HG03342 (cell line): ENCODE measurements at regions not wholly inside any gene's neighbourhood (a gene's known extent, or its start where the extent isn't known, plus 50 kb on each side); places are given as distances from the start of the nearest gene placed in this dataset.

Experiments used
- ATAC-seq: cut with Tn5 transposase; IDR thresholded peaks from one replicate; pipeline ENCODE4 v1.9.1; 2021; ENCODE audit warnings: mild to moderate bottlenecking, moderate library complexity; ENCODE audit not compliant: unreplicated experiment

GRCh38 chr1:212189352-212189738 lies 95.9 kb upstream of the PPP2R5A start:
- ATAC-seq = no peak

DNA sequence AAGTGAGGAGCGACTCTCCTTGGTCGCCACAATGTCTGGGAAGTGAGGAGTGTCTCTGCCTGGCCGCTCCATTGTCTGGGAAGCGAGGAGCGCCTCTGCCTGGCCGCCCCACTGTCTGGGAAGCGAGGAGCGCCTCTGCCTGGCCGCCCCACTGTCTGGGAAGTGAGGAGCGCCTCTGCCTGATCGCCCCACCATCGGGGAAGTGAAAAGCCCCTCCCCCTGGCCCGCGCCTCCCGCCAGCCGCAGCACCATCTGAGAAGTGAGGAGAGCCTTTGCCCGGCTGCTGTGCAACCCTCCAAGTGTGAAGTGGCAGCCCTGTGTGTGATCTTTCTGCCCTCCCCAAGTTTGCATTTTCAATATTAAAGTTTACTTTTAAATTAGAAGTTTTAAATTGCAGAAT lies 95.0 kb upstream of the PPP2R5A start:
- no peak for ATAC-seq

GRCh38 chr1:212192261-212192998 lies 92.8 kb upstream of the PPP2R5A start:
- ATAC-seq = no peak

DNA sequence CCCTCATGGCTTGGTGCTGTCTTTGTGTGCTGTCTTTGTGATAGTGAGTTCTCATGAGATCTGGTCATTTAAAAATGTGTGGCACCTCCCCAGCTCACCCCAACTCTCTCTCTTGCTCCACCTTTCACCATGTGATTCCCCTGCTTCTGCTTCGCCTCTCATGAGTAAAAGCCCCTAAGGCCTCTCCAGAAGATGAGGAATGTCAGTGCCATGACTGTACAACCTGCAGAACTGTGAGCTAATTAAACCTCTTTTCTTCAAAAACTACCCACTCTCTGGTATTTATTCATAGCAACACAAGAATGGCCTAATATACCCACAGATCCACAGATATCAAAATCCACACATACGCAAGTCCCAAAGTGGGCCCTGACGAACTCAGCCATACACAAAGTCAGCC lies 88.9 kb upstream of the PPP2R5A start:
- no peak for ATAC-seq

- no peak for ATAC-seq
Measured at GRCh38 chr1:212201461-212201860, 83.7 kb upstream of the PPP2R5A start.

DNA sequence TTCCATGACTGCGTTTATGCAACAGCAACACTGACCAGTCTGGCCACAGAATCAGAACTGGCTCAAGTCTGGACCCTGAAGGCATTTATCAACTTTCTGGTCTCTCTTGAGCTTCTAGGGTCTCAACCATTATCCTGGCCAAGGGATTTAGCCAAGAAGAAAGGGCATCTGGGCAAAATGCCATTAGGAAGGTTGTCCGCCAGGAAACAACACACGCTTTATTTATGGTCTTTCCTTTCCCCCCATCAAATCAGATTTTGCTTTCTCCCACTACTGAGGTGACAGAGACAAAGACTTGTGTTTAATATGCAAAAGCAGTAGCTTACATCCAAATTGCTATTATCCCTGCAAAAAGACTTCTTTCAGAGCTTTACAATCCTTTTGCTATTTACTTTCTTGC lies 81.6 kb upstream of the PPP2R5A start:
- ATAC-seq = no peak

DNA sequence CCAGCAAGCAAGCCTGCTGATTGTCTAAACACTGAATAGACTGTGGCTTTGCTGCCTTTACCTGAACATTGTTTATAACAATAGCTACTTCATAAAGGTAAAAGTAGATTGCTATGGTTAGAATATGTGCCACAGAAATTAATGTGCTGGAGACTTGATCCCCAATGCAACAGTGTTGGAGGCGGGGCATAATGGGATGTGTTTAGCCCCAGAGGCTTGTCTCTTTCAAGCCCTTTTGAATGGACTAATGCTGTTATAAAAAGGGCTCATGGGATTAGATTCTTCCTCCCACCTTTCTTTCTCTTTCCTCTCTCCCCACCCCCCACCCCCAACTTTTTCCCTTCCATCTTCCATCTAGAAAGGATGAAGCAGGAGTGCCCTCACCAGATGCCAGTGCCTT lies 80.2 kb upstream of the PPP2R5A start:
- no peak for ATAC-seq

- no peak for ATAC-seq
Measured at GRCh38 chr1:212205843-212206242, 79.4 kb upstream of the PPP2R5A start.

GRCh38 chr1:212207118-212207517 lies 78.1 kb upstream of the PPP2R5A start:
- no peak for ATAC-seq

GRCh38 chr1:212207822-212208520 lies 77.2 kb upstream of the PPP2R5A start:
- ATAC-seq = no peak

- no peak for ATAC-seq
Measured at GRCh38 chr1:212208978-212209644, 76.1 kb upstream of the PPP2R5A start.

DNA sequence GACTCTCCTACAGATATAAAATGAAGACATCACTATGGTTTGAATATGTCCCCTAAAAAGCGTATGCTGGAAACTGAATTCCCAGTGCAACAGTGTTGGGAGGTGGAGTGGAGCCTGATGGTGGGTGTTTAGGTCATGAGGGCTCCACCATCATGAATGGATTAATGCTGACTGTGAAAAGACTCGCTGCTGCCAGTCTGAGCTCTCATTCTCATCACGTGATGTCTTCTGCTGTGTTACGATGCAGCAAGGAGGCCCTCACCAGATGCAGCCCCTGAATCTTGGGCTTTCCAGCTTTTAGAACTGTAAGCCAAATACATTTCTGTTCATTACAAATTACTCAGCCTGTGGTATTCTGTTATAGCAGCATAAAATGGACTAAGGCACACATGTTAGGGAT lies 73.8 kb upstream of the PPP2R5A start:
- ATAC-seq = no peak

DNA sequence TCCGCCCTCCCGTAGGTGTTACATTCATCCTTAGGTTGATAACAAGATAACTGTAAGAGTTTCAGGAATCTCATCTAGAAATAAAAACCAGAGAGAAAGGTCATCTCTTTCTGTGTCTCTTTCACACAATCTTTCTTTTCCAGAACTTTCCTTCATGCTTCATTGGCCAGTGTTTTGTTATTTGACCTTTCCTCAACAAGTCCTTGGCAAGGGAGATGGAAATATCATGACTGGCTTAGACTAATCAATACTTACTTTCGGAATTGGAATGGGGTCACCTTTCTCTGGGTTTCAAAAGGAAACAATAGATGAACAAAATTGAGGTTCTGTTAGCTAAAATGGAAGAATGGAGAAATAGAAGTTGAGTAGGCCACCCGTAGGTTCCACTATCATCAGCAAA lies 72.9 kb upstream of the PPP2R5A start:
- no peak for ATAC-seq

GRCh38 chr1:212212906-212213305 lies 72.3 kb upstream of the PPP2R5A start:
- ATAC-seq = no peak

GRCh38 chr1:212213784-212214183 lies 71.4 kb upstream of the PPP2R5A start:
- ATAC-seq = no peak

DNA sequence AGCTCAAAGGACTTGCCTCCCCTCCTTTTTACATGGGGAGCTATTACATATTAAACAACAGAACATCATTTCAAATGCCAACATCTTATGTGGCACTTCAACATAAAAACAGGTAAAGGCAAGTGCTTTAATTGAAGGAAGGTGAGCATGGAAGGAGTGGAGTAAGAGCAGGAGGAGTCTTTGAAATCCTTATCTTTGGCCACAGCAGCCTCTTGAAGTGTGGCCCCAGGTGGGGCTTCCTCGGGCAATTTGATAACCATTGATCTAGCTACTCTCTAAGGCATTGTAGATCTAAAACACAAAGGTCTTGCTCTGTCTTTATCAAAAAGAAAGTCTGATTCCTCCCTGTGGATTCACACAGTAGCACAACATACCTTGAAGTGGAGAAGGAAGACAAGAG lies 70.9 kb upstream of the PPP2R5A start:
- no peak for ATAC-seq

DNA sequence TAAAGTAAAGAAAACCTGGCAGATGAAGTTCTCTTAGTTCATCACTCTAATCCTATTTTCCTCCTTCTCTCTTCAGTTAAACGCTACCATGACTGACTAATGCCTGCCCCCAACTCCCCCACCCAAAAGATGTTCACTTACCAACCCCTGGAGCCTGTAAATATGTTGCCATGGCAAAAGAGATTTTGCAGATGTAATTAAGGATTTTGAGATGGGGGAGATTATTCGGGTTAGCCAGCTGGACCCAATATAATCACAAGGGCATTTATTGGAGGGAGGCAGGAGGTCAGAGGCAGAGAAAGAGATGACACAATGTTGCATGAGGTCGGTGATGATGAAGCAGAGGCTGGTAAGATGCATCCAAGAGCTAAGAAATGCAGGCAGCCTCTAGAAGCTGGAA lies 69.3 kb upstream of the PPP2R5A start:
- no peak for ATAC-seq

DNA sequence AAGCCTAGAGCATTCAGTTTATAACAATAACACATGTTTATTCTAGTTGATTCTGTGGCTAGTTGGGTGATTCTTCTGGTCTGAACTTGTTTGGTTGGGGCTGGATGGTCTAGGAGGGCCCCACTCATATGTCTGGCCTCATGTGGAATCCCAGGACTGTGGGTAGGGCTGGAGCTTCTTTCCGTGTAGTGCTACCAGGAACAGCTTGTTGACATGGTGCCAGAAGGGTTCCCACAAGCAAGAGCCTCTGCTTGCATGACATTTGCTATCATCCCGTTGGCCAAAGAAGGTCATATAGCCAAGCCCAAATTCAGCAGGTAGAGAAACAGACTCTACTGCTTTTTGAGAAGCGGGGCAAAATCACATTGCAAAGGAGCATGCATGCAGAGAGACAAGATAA lies 67.6 kb upstream of the PPP2R5A start:
- no peak for ATAC-seq

- no peak for ATAC-seq
Measured at GRCh38 chr1:212218065-212218464, 67.1 kb upstream of the PPP2R5A start.

DNA sequence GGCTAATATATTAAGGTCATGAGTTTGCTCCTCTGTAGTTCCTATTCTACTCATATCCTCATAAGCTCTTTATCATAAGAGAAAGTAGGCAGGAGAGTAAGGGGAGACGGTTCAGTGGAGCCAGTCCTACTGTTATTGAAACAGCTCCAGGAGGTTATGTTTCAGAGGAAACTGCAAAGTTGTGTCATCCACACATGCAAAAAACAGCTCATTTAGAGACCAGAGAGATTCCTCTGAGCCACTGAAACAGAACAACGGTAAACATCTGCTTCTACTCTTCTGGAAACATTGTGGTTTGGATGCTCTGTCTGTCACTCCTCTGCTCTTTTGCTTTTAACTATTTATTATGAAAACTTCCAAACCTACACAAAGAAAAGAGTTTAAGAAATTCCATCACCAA lies 66.3 kb upstream of the PPP2R5A start:
- peak; percentile 97 for ATAC-seq

DNA sequence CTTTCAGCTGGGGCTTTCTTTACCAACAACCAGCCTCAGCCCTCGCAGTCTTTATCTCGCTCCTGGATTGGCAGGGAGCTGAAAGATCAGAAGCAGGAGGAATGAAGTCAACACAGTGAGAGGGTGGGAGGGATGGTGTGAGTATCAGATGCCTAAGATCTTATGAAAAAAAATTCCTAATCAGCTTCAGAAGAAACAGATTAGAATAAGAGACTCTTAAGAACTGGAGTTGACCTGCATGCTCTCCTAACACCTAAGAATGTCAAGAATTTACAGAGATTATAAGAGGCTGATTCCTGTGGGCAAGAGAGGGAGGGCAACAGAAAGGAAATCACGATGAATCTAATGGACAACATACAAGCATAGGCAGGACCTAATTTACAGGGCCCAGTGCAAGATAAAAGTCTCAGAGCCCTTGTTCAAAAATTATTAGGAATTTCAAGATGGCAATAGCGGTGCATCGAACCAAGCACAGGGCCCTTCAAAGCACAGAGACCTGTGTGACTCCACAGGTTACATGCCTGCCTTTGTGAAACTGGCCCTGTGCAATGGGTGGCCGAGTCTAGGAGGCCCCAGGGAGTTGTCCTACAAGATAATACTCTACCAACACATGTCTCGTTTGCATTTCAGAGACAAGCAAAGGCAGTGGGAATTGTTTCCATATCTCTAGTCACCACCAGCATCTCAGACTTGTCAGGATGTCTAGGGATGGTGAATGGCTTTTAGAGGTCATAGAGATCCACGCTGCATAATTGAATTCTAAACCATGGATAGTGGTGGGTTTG lies 65.3 kb upstream of the PPP2R5A start:
- ATAC-seq = no peak
